ENCODE measurements at regions not wholly inside any gene's neighbourhood (a gene's known extent, or its start where the extent isn't known, plus 50 kb on each side); places are given as distances from the start of the nearest gene placed in this dataset.

DNA sequence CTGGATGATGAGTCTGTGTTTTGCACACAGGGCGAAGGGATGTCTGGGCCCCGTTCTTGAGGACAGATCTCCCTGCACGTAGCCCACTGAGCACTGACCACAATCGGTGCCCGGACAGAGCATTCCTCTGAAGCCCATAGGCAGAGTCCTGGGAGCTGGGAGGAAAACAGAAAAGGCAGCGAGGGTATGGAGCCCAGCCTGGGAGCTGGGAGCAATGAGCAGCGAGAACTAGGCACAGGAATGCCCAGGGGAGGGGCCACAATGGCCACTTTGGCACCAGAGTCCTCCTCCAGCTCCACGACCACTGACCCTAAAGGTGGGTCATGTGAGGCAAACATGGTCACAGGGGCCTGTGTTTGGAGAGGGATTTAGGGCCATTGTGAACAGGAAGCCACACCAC, 333.9 kb downstream of the EIPR1 start:
- TF ChIP-seq POLR2A (IDR thresholded peaks at IDR 0.05), result no peak
- TF ChIP-seq, protein P1, sequence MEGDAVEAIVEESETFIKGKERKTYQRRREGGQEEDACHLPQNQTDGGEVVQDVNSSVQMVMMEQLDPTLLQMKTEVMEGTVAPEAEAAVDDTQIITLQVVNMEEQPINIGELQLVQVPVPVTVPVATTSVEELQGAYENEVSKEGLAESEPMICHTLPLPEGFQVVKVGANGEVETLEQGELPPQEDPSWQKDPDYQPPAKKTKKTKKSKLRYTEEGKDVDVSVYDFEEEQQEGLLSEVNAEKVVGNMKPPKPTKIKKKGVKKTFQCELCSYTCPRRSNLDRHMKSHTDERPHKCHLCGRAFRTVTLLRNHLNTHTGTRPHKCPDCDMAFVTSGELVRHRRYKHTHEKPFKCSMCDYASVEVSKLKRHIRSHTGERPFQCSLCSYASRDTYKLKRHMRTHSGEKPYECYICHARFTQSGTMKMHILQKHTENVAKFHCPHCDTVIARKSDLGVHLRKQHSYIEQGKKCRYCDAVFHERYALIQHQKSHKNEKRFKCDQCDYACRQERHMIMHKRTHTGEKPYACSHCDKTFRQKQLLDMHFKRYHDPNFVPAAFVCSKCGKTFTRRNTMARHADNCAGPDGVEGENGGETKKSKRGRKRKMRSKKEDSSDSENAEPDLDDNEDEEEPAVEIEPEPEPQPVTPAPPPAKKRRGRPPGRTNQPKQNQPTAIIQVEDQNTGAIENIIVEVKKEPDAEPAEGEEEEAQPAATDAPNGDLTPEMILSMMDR (IDR thresholded peaks at IDR 0.05), result no peak
- TF ChIP-seq EP300 (IDR thresholded peaks at IDR 0.05), result no peak
